ENCODE measurements at regions not wholly inside any gene's neighbourhood (a gene's known extent, or its start where the extent isn't known, plus 50 kb on each side); places are given as distances from the start of the nearest gene placed in this dataset.

DNA sequence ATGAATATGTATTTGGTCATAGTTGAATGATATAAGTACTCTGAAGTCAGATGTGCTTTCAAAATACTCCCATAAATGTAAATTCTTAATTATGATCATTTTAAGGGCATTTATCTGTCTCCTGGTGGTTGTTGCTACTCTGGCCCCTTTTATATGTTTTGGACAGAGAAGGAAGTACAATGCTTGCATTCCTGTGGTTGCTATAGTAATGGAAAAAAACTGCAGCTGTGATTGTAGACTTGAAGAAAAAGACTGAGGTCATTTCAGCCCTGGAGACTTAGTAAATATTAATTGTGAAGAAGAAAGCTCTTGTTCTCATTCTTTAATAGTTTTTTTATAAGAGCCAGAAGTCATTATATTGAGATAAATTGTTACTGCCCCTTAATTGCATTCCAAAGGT lies 70.2 kb upstream of the FERD3L start:
- H3K27ac ChIP-seq, result no peak overlapping the region
- no peaks in the 10 kb centered on the region for H3K79me2 ChIP-seq (ENCODE audit: low read depth)
- TF ChIP-seq EZH2 (IDR thresholded peaks at IDR 0.05) (no peak), EZH2phosphoT487 (IDR thresholded peaks at IDR 0.05) (no peak)
- TF ChIP-seq, protein P1, sequence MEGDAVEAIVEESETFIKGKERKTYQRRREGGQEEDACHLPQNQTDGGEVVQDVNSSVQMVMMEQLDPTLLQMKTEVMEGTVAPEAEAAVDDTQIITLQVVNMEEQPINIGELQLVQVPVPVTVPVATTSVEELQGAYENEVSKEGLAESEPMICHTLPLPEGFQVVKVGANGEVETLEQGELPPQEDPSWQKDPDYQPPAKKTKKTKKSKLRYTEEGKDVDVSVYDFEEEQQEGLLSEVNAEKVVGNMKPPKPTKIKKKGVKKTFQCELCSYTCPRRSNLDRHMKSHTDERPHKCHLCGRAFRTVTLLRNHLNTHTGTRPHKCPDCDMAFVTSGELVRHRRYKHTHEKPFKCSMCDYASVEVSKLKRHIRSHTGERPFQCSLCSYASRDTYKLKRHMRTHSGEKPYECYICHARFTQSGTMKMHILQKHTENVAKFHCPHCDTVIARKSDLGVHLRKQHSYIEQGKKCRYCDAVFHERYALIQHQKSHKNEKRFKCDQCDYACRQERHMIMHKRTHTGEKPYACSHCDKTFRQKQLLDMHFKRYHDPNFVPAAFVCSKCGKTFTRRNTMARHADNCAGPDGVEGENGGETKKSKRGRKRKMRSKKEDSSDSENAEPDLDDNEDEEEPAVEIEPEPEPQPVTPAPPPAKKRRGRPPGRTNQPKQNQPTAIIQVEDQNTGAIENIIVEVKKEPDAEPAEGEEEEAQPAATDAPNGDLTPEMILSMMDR (IDR thresholded peaks at IDR 0.05), result no peak
- no peaks in the 10 kb centered on the region for H3K9me3 ChIP-seq (ENCODE audit: low read depth)
- H3K4me1 ChIP-seq, result no peaks in the 10 kb centered on the region
- no peak overlapping the region for H3K4me3 ChIP-seq
- no peaks in the 10 kb centered on the region for H3F3A ChIP-seq (ENCODE audit: low read depth)
- Mint-ChIP-seq H3K4me3 (no peak overlapping the region), H3K9me3 (peaks cover 16% of the 10 kb centered on the region), H3K36me3 (no peaks in the 10 kb centered on the region), H3K27me3 (ENCODE audit: insufficient read depth, low read depth) (no peaks in the 10 kb centered on the region), H3K4me1 (peaks cover 14% of the 10 kb centered on the region), H3K27ac (peak overlapping the region; percentile 92)
- no peaks in the 10 kb centered on the region for H4K20me1 ChIP-seq (ENCODE audit: low read depth)
- H3K36me3 ChIP-seq, result no peaks in the 10 kb centered on the region
- no peak overlapping the region for H3K4me2 ChIP-seq
- no peak overlapping the region for H3K9ac ChIP-seq
- no peak overlapping the region for H2AFZ ChIP-seq (replicated peaks)
- peak; percentile 17 for DNase-seq (ENCODE audit: low spot score)
- no peaks in the 10 kb centered on the region for H3K27me3 ChIP-seq

DNA sequence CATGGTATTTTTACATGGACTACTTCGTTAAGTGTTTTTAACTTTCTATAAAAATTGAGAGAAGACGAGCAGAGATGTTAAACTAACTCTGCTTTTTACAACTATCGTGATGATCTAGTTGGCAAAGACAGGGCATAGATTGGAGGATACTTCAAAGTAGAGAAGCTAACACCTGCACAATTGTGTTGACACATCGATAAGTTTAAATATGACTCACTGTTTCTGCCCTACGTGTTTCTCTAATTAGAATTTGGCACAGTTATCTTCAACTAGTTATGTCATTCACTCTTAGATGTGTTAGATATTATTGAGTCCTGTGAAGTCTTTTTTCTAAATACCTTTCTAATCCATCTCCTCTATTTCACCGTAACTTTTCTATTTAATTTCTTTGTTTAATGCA lies 68.5 kb upstream of the FERD3L start:
- Histone ChIP-seq H3K27ac (no peak overlapping the region), H3K4me1 (no peaks in the 10 kb centered on the region), H3K36me3 (no peaks in the 10 kb centered on the region), H3K9me3 (ENCODE audit: low read depth) (no peaks in the 10 kb centered on the region), H3F3A (ENCODE audit: low read depth) (no peaks in the 10 kb centered on the region), H3K4me2 (no peak overlapping the region), H3K79me2 (ENCODE audit: low read depth) (no peaks in the 10 kb centered on the region), H3K9ac (no peak overlapping the region), H2AFZ (replicated peaks) (no peak overlapping the region), H3K4me3 (no peak overlapping the region), H4K20me1 (ENCODE audit: low read depth) (no peaks in the 10 kb centered on the region), H3K27me3 (no peaks in the 10 kb centered on the region)
- H3K9me3 Mint-ChIP-seq, result peaks cover 16% of the 10 kb centered on the region
- H3K27me3 Mint-ChIP-seq (ENCODE audit: insufficient read depth, low read depth), result no peaks in the 10 kb centered on the region
- H3K4me1 Mint-ChIP-seq, result peaks cover 14% of the 10 kb centered on the region
- DNase-seq (ENCODE audit: low spot score), result no peak
- no peak overlapping the region for H3K4me3 Mint-ChIP-seq
- no peak overlapping the region for H3K27ac Mint-ChIP-seq
- TF ChIP-seq EZH2phosphoT487 (IDR thresholded peaks at IDR 0.05), result no peak
- TF ChIP-seq, protein P1 (IDR thresholded peaks at IDR 0.05), result no peak
- no peak for TF ChIP-seq EZH2 (IDR thresholded peaks at IDR 0.05)
- no peaks in the 10 kb centered on the region for H3K36me3 Mint-ChIP-seq

DNA sequence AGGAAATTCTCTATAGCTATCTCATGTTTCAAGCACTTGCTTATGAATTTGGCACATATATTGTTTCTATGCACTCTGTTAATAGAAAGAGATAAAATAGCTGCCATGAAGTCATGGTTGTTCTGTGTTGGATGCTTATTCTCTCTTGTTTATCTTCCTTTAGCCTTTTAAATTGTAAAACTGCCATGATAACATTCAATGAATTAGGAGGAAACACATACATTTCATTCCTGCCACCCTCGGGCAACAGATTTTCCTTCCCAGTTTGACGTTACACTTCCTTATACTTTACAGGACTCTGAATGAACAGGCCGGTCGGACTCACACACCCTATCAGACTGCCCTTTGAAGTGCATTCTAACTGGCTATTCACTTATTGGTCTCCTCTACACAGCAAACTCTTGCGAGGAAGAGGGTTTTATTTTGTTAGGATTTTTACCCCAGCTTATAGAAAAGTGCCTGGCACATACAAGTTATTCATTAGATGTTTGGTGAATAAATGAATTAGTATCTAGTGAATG lies 65.7 kb upstream of the FERD3L start:
- no peak for DNase-seq (ENCODE audit: low spot score)
- Histone ChIP-seq H3K4me3 (no peak overlapping the region), H3K9ac (no peak overlapping the region), H3K79me2 (ENCODE audit: low read depth) (no peaks in the 10 kb centered on the region), H2AFZ (replicated peaks) (no peak overlapping the region), H3K27me3 (no peaks in the 10 kb centered on the region), H3K9me3 (ENCODE audit: low read depth) (no peaks in the 10 kb centered on the region), H4K20me1 (ENCODE audit: low read depth) (no peaks in the 10 kb centered on the region), H3K36me3 (no peaks in the 10 kb centered on the region), H3F3A (ENCODE audit: low read depth) (no peaks in the 10 kb centered on the region), H3K4me2 (no peak overlapping the region), H3K4me1 (no peaks in the 10 kb centered on the region), H3K27ac (no peak overlapping the region)
- no peak for TF ChIP-seq EZH2 (IDR thresholded peaks at IDR 0.05)
- TF ChIP-seq, protein P1 (IDR thresholded peaks at IDR 0.05), result no peak
- TF ChIP-seq EZH2phosphoT487 (IDR thresholded peaks at IDR 0.05), result no peak
- Mint-ChIP-seq H3K27me3 (ENCODE audit: insufficient read depth, low read depth) (no peaks in the 10 kb centered on the region), H3K4me3 (no peak overlapping the region), H3K9me3 (peaks cover 11% of the 10 kb centered on the region), H3K4me1 (peaks cover 12% of the 10 kb centered on the region), H3K36me3 (no peaks in the 10 kb centered on the region), H3K27ac (no peak overlapping the region)
